ENCODE measurements at regions not wholly inside any gene's neighbourhood (a gene's known extent, or its start where the extent isn't known, plus 50 kb on each side); places are given as distances from the start of the nearest gene placed in this dataset.

- H2AFZ ChIP-seq (ENCODE audit: low read depth, low read length) = no peak overlapping the region
- H3K9me3 ChIP-seq (replicated peaks; ENCODE audit: control insufficient read depth, insufficient read depth, low read length) = no peaks in the 10 kb centered on the region
- H3K9me1 ChIP-seq (replicated peaks; ENCODE audit: control insufficient read depth, extremely low read depth, insufficient read depth, low read length) = no peaks in the 10 kb centered on the region
- no peaks in the 10 kb centered on the region for H4K20me1 ChIP-seq (replicated peaks; ENCODE audit: control insufficient read depth, extremely low read depth, insufficient read depth, low read length)
- H3K4me1 ChIP-seq (ENCODE audit: control insufficient read depth, extremely low read depth, insufficient read depth, low read length) = no peaks in the 10 kb centered on the region
- intact Hi-C loops (cut with micrococcal nuclease) = no loop called here
- H3K36me3 ChIP-seq (ENCODE audit: control insufficient read depth in 2 of 2, extremely low read depth in 1 of 2, insufficient read depth in 2 of 2, low read length in 2 of 2) = no peaks in the 10 kb centered on the region
- ChIA-PET CTCF (no interaction called here), POLR2A (no interaction called here)
- dilution Hi-C loops (cut with MboI; ENCODE audit: extremely low pct_ligation_motif_present, low sequenced_read_pairs) = no loop called here
- FAIRE-seq = no peak
- no TSS peak for BruUV-seq (replicated peaks)
- H3K4me3 ChIP-seq (replicated peaks in 1 of 3; ENCODE audit: insufficient read depth in 1 of 3, low read depth in 1 of 3, low read length in 3 of 3) = no peak overlapping the region
- TF ChIP-seq JUN (IDR thresholded peaks at IDR 0.05; ENCODE audit: borderline replicate concordance, insufficient read depth, insufficient read length, low read depth) = no peak
- no peak for TF ChIP-seq MAX (IDR thresholded peaks at IDR 0.05; ENCODE audit: insufficient read depth, insufficient read length)
- no peak for TF ChIP-seq POLR2AphosphoS5 (IDR thresholded peaks at IDR 0.05; ENCODE audit: insufficient read depth, low read depth, low read length)
- TF ChIP-seq CTCF (IDR thresholded peaks at IDR 0.05; ENCODE audit: extremely low read depth in 1 of 2, insufficient read depth in 1 of 2, low read depth in 1 of 2, low read length in 2 of 2) = no peak
- no peak for TF ChIP-seq POLR2A (IDR thresholded peaks at IDR 0.05; ENCODE audit: low read depth, low read length)
- TF ChIP-seq EZH2 (IDR thresholded peaks at IDR 0.05; ENCODE audit: borderline replicate concordance, low read depth, low read length, severe bottlenecking) = no peak
- no peak for TF ChIP-seq MYC (IDR thresholded peaks at IDR 0.05; ENCODE audit: low read depth, low read length)
- TF ChIP-seq FOS (IDR thresholded peaks at IDR 0.05; ENCODE audit: borderline replicate concordance, insufficient read depth, low read length) = no peak
- no peak for TF ChIP-seq GATA2 (IDR thresholded peaks at IDR 0.05; ENCODE audit: insufficient read depth, insufficient read length, low read depth, low read length)
- H3K27ac ChIP-seq (ENCODE audit: insufficient read depth, low read depth, low read length) = no peak overlapping the region
- no peaks in the 10 kb centered on the region for H3K79me2 ChIP-seq (ENCODE audit: control insufficient read depth, insufficient read depth, low read length)
- H3K4me2 ChIP-seq (ENCODE audit: insufficient read depth, low read length) = no peak overlapping the region
- H3K9ac ChIP-seq (replicated peaks; ENCODE audit: extremely low read depth, insufficient read depth, low read length) = no peak overlapping the region
- no peak for DNase-seq (ENCODE audit: low read depth, low spot score)
- peaks cover 6 to 7% of the 10 kb centered on the region in 2 experiments for H3K27me3 ChIP-seq (ENCODE audit: control insufficient read depth in 2 of 2, insufficient read depth in 2 of 2, low read length in 2 of 2)
These were observed 116.9 kb downstream of the EVX1 start for GRCh38 chr7:27359181-27360125.
